Fibroblast of mammary gland (primary cell): ENCODE measurements at regions not wholly inside any gene's neighbourhood (a gene's known extent, or its start where the extent isn't known, plus 50 kb on each side); places are given as distances from the start of the nearest gene placed in this dataset.

Source experiments
- DNase-seq: peaks from one replicate; pipeline ENCODE4 v3.0.0-alpha.2; 2010; ENCODE audit warnings: low read depth
- H3K4me3 ChIP-seq: 2 replicates; pipeline ENCODE4 v1.5.1; 2011; ENCODE audit warnings: low read depth, mild to moderate bottlenecking, low read length, moderate library complexity; ENCODE audit not compliant: control insufficient read depth
- TF ChIP-seq, protein P1 (sequence below): conservative IDR thresholded peaks from 2 replicates; pipeline ENCODE4 v1.5.1; 2011; ENCODE audit warnings: low read depth, low read length, inconsistent platforms; ENCODE audit not compliant: control insufficient read depth, insufficient read depth

DNA sequence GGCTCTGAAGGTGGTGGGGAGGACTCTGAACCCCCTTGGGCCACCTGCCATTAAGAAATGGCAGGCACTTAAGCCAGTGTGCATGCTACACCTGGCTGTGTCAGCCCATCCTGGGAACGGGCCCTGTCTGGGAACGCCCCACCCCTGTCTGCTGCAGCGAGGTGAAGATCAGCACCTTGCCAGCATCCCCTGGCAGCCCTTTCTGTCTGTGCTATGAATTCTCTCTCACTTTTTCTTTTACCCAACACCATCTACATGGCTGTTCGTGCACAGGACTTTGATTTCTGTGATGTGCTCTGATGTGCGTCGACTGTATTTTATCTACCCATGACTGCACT lies 452.9 kb upstream of the B3GAT1 start:
- TF ChIP-seq, protein P1, sequence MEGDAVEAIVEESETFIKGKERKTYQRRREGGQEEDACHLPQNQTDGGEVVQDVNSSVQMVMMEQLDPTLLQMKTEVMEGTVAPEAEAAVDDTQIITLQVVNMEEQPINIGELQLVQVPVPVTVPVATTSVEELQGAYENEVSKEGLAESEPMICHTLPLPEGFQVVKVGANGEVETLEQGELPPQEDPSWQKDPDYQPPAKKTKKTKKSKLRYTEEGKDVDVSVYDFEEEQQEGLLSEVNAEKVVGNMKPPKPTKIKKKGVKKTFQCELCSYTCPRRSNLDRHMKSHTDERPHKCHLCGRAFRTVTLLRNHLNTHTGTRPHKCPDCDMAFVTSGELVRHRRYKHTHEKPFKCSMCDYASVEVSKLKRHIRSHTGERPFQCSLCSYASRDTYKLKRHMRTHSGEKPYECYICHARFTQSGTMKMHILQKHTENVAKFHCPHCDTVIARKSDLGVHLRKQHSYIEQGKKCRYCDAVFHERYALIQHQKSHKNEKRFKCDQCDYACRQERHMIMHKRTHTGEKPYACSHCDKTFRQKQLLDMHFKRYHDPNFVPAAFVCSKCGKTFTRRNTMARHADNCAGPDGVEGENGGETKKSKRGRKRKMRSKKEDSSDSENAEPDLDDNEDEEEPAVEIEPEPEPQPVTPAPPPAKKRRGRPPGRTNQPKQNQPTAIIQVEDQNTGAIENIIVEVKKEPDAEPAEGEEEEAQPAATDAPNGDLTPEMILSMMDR, result no peak

GRCh38 chr11:134864233-134864967 lies 452.4 kb upstream of the B3GAT1 start:
- no peak for DNase-seq
- TF ChIP-seq, protein P1, result no peak
- no peak overlapping the region for H3K4me3 ChIP-seq

More for the DNA sequence above, 452.9 kb upstream of the B3GAT1 start:
- no peak for DNase-seq
- H3K4me3 ChIP-seq, result no peak overlapping the region

GRCh38 chr11:134863294-134863693 lies 451.3 kb upstream of the B3GAT1 start:
- no peak for DNase-seq
- TF ChIP-seq, protein P1, result no peak
- no peak overlapping the region for H3K4me3 ChIP-seq

GRCh38 chr11:134862587-134863195 lies 450.6 kb upstream of the B3GAT1 start:
- no peak overlapping the region for H3K4me3 ChIP-seq
- no peak for DNase-seq
- TF ChIP-seq, protein P1, result no peak

GRCh38 chr11:134862105-134862502 lies 450.1 kb upstream of the B3GAT1 start:
- TF ChIP-seq, protein P1, result no peak
- DNase-seq, result no peak
- H3K4me3 ChIP-seq, result no peak overlapping the region

DNA sequence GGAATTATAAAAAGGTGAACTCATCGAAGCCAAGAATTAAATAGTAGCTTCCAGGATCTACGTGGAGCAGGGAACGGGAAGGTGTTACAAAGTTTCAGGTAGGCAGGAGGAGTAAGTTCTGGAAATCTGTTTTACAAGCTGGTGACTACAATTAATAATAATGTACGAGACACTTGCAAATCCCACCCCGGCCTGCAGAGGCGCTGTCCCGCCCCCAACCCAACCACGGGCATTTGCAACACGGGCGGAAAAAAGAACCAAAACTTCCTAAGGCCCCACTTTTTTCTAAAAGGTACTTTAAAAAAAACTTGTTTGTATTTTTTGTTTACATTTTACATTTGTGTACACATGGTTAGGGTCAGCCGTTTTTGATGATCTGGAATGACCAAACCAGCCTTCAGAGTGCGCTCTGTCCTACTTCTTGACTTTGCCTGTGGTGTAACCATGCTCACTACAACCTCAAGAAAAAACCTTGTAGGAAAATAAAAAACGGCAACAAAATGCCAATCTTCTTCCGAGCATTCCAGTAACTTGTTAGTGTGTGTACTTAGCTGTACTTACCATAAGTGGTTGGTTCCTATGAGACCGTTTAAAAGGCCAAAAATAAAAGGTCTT lies 449.6 kb upstream of the B3GAT1 start:
- H3K4me3 ChIP-seq, result no peak overlapping the region
- TF ChIP-seq, protein P1, result no peak
- no peak for DNase-seq
